GM23338 (cell line): ENCODE measurements at regions not wholly inside any gene's neighbourhood (a gene's known extent, or its start where the extent isn't known, plus 50 kb on each side); places are given as distances from the start of the nearest gene placed in this dataset.
"Not testable (repeated sequence)": the region's sequence is repeated elsewhere in the genome, so short reads cannot be mapped to it uniquely, and the experiment has no call there.

ENCODE experiments used
- ATAC-seq: fragments of 200-7000 bp; cut with Tn5 transposase; 3 replicates; pipeline ENCODE4 v1.9.1; 2020
- DNase-seq: peaks from one replicate; pipeline ENCODE4 v3.0.0-alpha.2; 2015; ENCODE audit warnings: low spot score
- H2AFZ ChIP-seq: fragments of 200-600 bp; sonication (generic); 2 replicates; pipeline ENCODE4 v1.8.0; 2016; ENCODE audit warnings: antibody characterized with exemption, mild to moderate bottlenecking, moderate library complexity
- H3F3A ChIP-seq: fragments of 200-600 bp; sonication (generic); replicated peaks from 2 replicates; pipeline ENCODE4 v1.8.0; 2017; ENCODE audit warnings: antibody characterized with exemption, mixed run types, low read depth
- H3K27ac ChIP-seq: fragments of 200-600 bp; sonication (generic); 2 replicates; pipeline ENCODE4 v1.6.1; 2016; ENCODE audit warnings: low read depth
- H3K27me3 ChIP-seq: fragments of 200-600 bp; sonication (generic); 2 replicates; pipeline ENCODE4 v1.8.0; 2016; ENCODE audit warnings: mild to moderate bottlenecking, mixed run types, moderate library complexity; ENCODE audit not compliant: insufficient read depth
- H3K36me3 ChIP-seq: fragments of 200-600 bp; sonication (generic); 2 replicates; pipeline ENCODE4 v1.8.0; 2016; ENCODE audit warnings: mild to moderate bottlenecking; ENCODE audit not compliant: insufficient read depth
- H3K4me1 ChIP-seq: fragments of 200-600 bp; sonication (generic); 2 replicates; pipeline ENCODE4 v1.8.0; 2016; ENCODE audit warnings: mild to moderate bottlenecking, moderate library complexity; ENCODE audit not compliant: insufficient read depth
- H3K4me2 ChIP-seq: fragments of 200-600 bp; sonication (generic); 2 replicates; pipeline ENCODE4 v1.7.1; 2017; ENCODE audit warnings: mixed run types
- H3K4me3 ChIP-seq: fragments of 200-600 bp; sonication (generic); 2 replicates; pipeline ENCODE4 v1.6.1; 2016; ENCODE audit warnings: mixed run types
- H3K79me2 ChIP-seq: fragments of 200-600 bp; sonication (generic); replicated peaks from 2 replicates; pipeline ENCODE4 v1.8.0; 2017; ENCODE audit warnings: mild to moderate bottlenecking; ENCODE audit not compliant: insufficient read depth
- H3K9me2 ChIP-seq: fragments of 200-600 bp; sonication (generic); 2 replicates; pipeline ENCODE4 v1.8.0; 2017; ENCODE audit not compliant: insufficient read depth
- H4K20me1 ChIP-seq: fragments of 200-600 bp; sonication (generic); replicated peaks from 2 replicates; pipeline ENCODE4 v1.8.0; 2017; ENCODE audit warnings: mild to moderate bottlenecking; ENCODE audit not compliant: insufficient read depth
- H3K27ac Mint-ChIP-seq: 2 replicates; pipeline ENCODE4 v1.8.0; 2020; ENCODE audit warnings: inconsistent platforms, mild to moderate bottlenecking, moderate library complexity, mixed read lengths
- H3K27me3 Mint-ChIP-seq: 3 replicates; pipeline ENCODE4 v1.8.0; 2022; ENCODE audit warnings: low read depth, mild to moderate bottlenecking, moderate library complexity, mixed read lengths, inconsistent platforms; ENCODE audit not compliant: insufficient read depth, poor library complexity
- H3K36me3 Mint-ChIP-seq: 3 replicates; pipeline ENCODE4 v1.8.0; 2021; ENCODE audit warnings: low read depth, mild to moderate bottlenecking, inconsistent platforms, moderate library complexity, mixed read lengths
- H3K4me1 Mint-ChIP-seq: 3 replicates; pipeline ENCODE4 v1.8.0; 2020; ENCODE audit warnings: mild to moderate bottlenecking, inconsistent platforms, mixed read lengths
- H3K4me3 Mint-ChIP-seq: 3 replicates; pipeline ENCODE4 v1.8.0; 2021; ENCODE audit warnings: moderate library complexity, mild to moderate bottlenecking, inconsistent platforms, mixed read lengths
- H3K9me3 Mint-ChIP-seq: 3 replicates; pipeline ENCODE4 v1.8.0; 2020; ENCODE audit warnings: moderate library complexity, mild to moderate bottlenecking, inconsistent platforms, mixed read lengths
- CREB1 ChIP-seq: fragments of 250-450 bp; sonication (Bioruptor Pico); IDR thresholded peaks from 2 replicates; pipeline ENCODE4 v1.5.0; 2020; ENCODE audit warnings: low read depth, mild to moderate bottlenecking, moderate library complexity
- CTCF ChIP-seq, 2 experiments: fragments of 200-600 bp in 1 of 2; sonication (generic) in 1 of 2; conservative IDR thresholded peaks; 2 replicates each; pipeline versions ENCODE4 v1.5.1 to v1.6.1; 2016 to 2017; ENCODE audit warnings: antibody characterized with exemption in 2 of 2, low read depth in 2 of 2, mild to moderate bottlenecking in 2 of 2, moderate library complexity in 1 of 2
- ETS1 ChIP-seq: IDR thresholded peaks from 2 replicates; pipeline ENCODE4 v1.6.1; 2016; ENCODE audit warnings: antibody characterized with exemption
- EZH2 ChIP-seq: fragments of 200-600 bp; sonication (generic); IDR thresholded peaks from one replicate; pipeline ENCODE4 v1.8.0; 2017; ENCODE audit warnings: antibody characterized with exemption, mild to moderate bottlenecking, low read depth; ENCODE audit not compliant: unreplicated experiment
- EZH2phosphoT487 ChIP-seq: fragments of 200-600 bp; sonication (generic); IDR thresholded peaks from one replicate; pipeline ENCODE4 v1.8.1; 2018; ENCODE audit warnings: antibody characterized with exemption; ENCODE audit not compliant: unreplicated experiment
- POLR2AphosphoS5 ChIP-seq: IDR thresholded peaks from 2 replicates; pipeline ENCODE4 v1.6.1; 2016; ENCODE audit warnings: antibody characterized with exemption, low read depth
- REST ChIP-seq: IDR thresholded peaks from one replicate; pipeline ENCODE4 v1.6.1; 2018; ENCODE audit warnings: antibody characterized with exemption; ENCODE audit not compliant: unreplicated experiment
- STAT1 ChIP-seq: IDR thresholded peaks from one replicate; pipeline ENCODE4 v1.6.1; 2016; ENCODE audit warnings: antibody characterized with exemption; ENCODE audit not compliant: unreplicated experiment
- ZNF114 ChIP-seq: fragments of 250-450 bp; sonication (Bioruptor Pico); IDR thresholded peaks from 2 replicates; pipeline ENCODE4 v1.5.0; 2020; ENCODE audit warnings: mild to moderate bottlenecking, moderate library complexity
- ZNF331 ChIP-seq: fragments of 250-450 bp; sonication (Bioruptor Pico); IDR thresholded peaks from 2 replicates; pipeline ENCODE4 v1.5.0; 2020; ENCODE audit warnings: low read depth, mild to moderate bottlenecking, moderate library complexity

GRCh38 chr16:26631365-26631764 lies 435.4 kb upstream of the C16orf82 start:
- H3K27ac ChIP-seq, H3K36me3 ChIP-seq, DNase-seq, H3K4me1 ChIP-seq, H3K27me3 Mint-ChIP-seq, H3F3A ChIP-seq, H3K4me2 ChIP-seq, ATAC-seq, H3K79me2 ChIP-seq, H2AFZ ChIP-seq, H3K27ac Mint-ChIP-seq, H3K9me2 ChIP-seq, H3K4me1 Mint-ChIP-seq, H3K4me3 ChIP-seq, H4K20me1 ChIP-seq, H3K27me3 ChIP-seq, H3K4me3 Mint-ChIP-seq: not testable (repeated sequence)
- Mint-ChIP-seq H3K36me3 (peaks cover 41% of the 10 kb centered on the region), H3K9me3 (peaks cover 96% of the 10 kb centered on the region)

GRCh38 chr16:26642047-26642664 lies 424.6 kb upstream of the C16orf82 start:
- Mint-ChIP-seq H3K9me3 (peaks cover 75% of the 10 kb centered on the region), H3K27me3 (peaks cover 5% of the 10 kb centered on the region), H3K27ac (no peak overlapping the region), H3K36me3 (peaks cover 5% of the 10 kb centered on the region; the same call in 1 of the 3 replicates), H3K4me1 (no peaks in the 10 kb centered on the region; the same call in 2 of the 3 replicates), H3K4me3 (no peak overlapping the region)
- Histone ChIP-seq H3K4me1 (no peaks in the 10 kb centered on the region), H3K79me2 (no peaks in the 10 kb centered on the region), H3K36me3 (no peaks in the 10 kb centered on the region; the same call in 1 of the 2 replicates), H3K4me2 (no peak overlapping the region), H3F3A (no peaks in the 10 kb centered on the region), H3K9me2 (no peaks in the 10 kb centered on the region), H3K27ac (no peak overlapping the region), H3K4me3 (no peak overlapping the region), H2AFZ (no peak overlapping the region), H4K20me1 (no peaks in the 10 kb centered on the region), H3K27me3 (no peaks in the 10 kb centered on the region)
- ATAC-seq (no peak), DNase-seq (no peak)
- TF ChIP-seq ZNF331 (no peak), EZH2phosphoT487 (no peak), CTCF (conservative IDR thresholded peaks at IDR 0.05; ENCODE audit: low read depth in 2 of 2) (no peak), EZH2 (no peak), STAT1 (no peak), ZNF114 (CRISPR knock-in tag) (no peak)

GRCh38 chr16:26643519-26643918 lies 423.2 kb upstream of the C16orf82 start:
- no peak overlapping the region for H2AFZ ChIP-seq
- no peak overlapping the region for H3K4me3 ChIP-seq
- H3K27me3 ChIP-seq, result no peaks in the 10 kb centered on the region
- H3K9me2 ChIP-seq, result no peaks in the 10 kb centered on the region
- no peak overlapping the region for H3K27ac ChIP-seq
- Mint-ChIP-seq H3K4me1 (no peaks in the 10 kb centered on the region; the same call in 2 of the 3 replicates), H3K36me3 (peaks cover 5% of the 10 kb centered on the region; the same call in 1 of the 3 replicates), H3K27ac (no peak overlapping the region), H3K9me3 (peaks cover 77% of the 10 kb centered on the region), H3K4me3 (no peak overlapping the region), H3K27me3 (peaks cover 6% of the 10 kb centered on the region)
- ATAC-seq, result no peak
- no peaks in the 10 kb centered on the region for H4K20me1 ChIP-seq
- no peaks in the 10 kb centered on the region; the same call in 1 of the 2 replicates for H3K36me3 ChIP-seq
- H3F3A ChIP-seq, result no peaks in the 10 kb centered on the region
- DNase-seq, result no peak
- H3K79me2 ChIP-seq, result no peaks in the 10 kb centered on the region
- no peaks in the 10 kb centered on the region for H3K4me1 ChIP-seq
- no peak overlapping the region for H3K4me2 ChIP-seq
- TF ChIP-seq CTCF (conservative IDR thresholded peaks at IDR 0.05; ENCODE audit: low read depth in 2 of 2), result no peak
- no peak for TF ChIP-seq REST
- TF ChIP-seq CREB1 (CRISPR knock-in tag), result no peak
- TF ChIP-seq EZH2phosphoT487, result no peak
- no peak for TF ChIP-seq ZNF114 (CRISPR knock-in tag)
- TF ChIP-seq STAT1, result no peak
- no peak for TF ChIP-seq EZH2
- TF ChIP-seq POLR2AphosphoS5, result no peak
- TF ChIP-seq ETS1, result no peak
